Stimulated activated naive CD8-positive, alpha-beta T cell treated with anti-CD3 and anti-CD28 coated beads, Interleukin-15, amount 100 ng/mL, for 72 hours (primary cell): ENCODE measurements at regions not wholly inside any gene's neighbourhood (a gene's known extent, or its start where the extent isn't known, plus 50 kb on each side); places are given as distances from the start of the nearest gene placed in this dataset.
"Not testable (repeated sequence)": the region's sequence is repeated elsewhere in the genome, so short reads cannot be mapped to it uniquely, and the experiment has no call there.

Source experiments
- ATAC-seq: fragments of 150-1000 bp; cut with Tn5 transposase; 2 replicates; pipeline ENCODE4 v1.10.0; 2021; ENCODE audit warnings: mild to moderate bottlenecking, moderate library complexity
- DNase-seq, 2 donors: peaks; one replicate each; pipeline ENCODE4 v3.0.0; 2021 to 2022
- H3K27ac Mint-ChIP-seq, 2 donors: one replicate each; pipeline ENCODE4 v1.8.0; 2022; ENCODE audit warnings: mild to moderate bottlenecking in 2 of 2, mixed read lengths in 2 of 2, moderate library complexity in 2 of 2
- H3K27me3 Mint-ChIP-seq: one replicate; pipeline ENCODE4 v1.8.0; 2022; ENCODE audit warnings: mixed read lengths
- H3K4me1 Mint-ChIP-seq: one replicate; pipeline ENCODE4 v1.8.0; 2022; ENCODE audit warnings: mild to moderate bottlenecking, mixed read lengths
- H3K4me3 Mint-ChIP-seq, 2 donors: one replicate each; pipeline ENCODE4 v1.8.0; 2022; ENCODE audit warnings: mild to moderate bottlenecking in 2 of 2, mixed read lengths in 2 of 2, moderate library complexity in 1 of 2
- H3K9me3 Mint-ChIP-seq, 2 donors: one replicate each; pipeline ENCODE4 v1.8.0; 2022; ENCODE audit warnings: mixed read lengths in 2 of 2

DNA sequence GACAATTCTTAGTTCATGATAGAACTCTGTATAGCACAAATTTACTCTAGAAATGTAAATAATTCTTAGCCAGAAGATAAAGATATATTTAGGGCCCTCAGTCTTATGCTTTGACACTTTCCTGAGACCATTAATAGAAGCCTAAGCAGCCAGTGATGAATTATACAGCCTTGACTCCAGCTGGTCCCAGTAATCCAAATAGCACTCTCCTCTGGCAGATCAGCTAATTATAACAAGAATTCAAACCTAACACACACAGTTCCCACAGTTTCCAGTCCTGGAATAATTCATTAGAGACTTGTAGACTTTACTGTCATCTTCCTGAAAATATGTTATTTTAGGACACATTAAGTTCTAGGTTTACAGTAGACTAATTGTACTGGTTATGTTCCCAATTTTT, 50.4 kb downstream of the SHOC1 start:
- Mint-ChIP-seq H3K4me1 (peaks cover 11% of the 10 kb centered on the region), H3K9me3 (no peaks in the 10 kb centered on the region), H3K27me3 (no peaks in the 10 kb centered on the region), H3K27ac (no peak overlapping the region), H3K4me3 (no peak overlapping the region)
- ATAC-seq (no peak), DNase-seq (no peak)

- peak overlapping the region; percentile 98 to 99 for H3K27ac Mint-ChIP-seq
- peak overlapping the region in 1 of 2 donors; percentile 42 for H3K4me3 Mint-ChIP-seq
- H3K4me1 Mint-ChIP-seq = peaks cover 11% of the 10 kb centered on the region
- DNase-seq (peak; percentile 21 to 67), ATAC-seq (peak; percentile 100)
- H3K27me3 Mint-ChIP-seq = no peaks in the 10 kb centered on the region
- H3K9me3 Mint-ChIP-seq = no peaks in the 10 kb centered on the region
Measured at GRCh38 chr9:111743275-111743674, 51.5 kb downstream of the SHOC1 start.

- Mint-ChIP-seq H3K9me3 (peaks cover 0 to 11% of the 10 kb centered on the region in 2 donors), H3K27ac (no peak overlapping the region), H3K27me3 (no peaks in the 10 kb centered on the region), H3K4me1 (peaks cover 11% of the 10 kb centered on the region), H3K4me3 (no peak overlapping the region)
- ATAC-seq (no peak), DNase-seq (no peak)
Measured at GRCh38 chr9:111740739-111741138, 54.0 kb downstream of the SHOC1 start.

DNA sequence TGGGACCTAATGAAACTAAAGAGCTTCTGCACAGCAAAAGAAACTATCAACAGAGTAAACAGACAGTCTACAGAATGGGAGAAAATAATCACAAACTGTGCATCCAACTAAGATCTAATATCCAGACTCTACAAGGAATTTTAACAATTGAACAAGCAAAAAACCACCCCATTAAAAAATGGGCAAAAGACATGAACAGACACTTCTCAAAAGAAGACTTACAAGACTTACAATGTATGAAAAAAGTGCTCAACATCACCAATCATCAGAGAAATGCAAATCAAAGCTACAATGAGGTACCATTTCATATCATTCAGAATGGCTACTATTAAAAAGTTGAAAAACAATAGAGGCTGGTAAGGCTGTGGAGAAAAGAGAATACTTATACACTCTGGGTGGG, 58.0 kb downstream of the SHOC1 start:
- H3K9me3 Mint-ChIP-seq = peaks cover 0 to 20% of the 10 kb centered on the region in 2 donors
- no peak overlapping the region for H3K27ac Mint-ChIP-seq
- H3K27me3 Mint-ChIP-seq = no peaks in the 10 kb centered on the region
- ATAC-seq = no peak
- no peaks in the 10 kb centered on the region for H3K4me1 Mint-ChIP-seq
- H3K4me3 Mint-ChIP-seq = no peak overlapping the region
- DNase-seq = no peak

DNA sequence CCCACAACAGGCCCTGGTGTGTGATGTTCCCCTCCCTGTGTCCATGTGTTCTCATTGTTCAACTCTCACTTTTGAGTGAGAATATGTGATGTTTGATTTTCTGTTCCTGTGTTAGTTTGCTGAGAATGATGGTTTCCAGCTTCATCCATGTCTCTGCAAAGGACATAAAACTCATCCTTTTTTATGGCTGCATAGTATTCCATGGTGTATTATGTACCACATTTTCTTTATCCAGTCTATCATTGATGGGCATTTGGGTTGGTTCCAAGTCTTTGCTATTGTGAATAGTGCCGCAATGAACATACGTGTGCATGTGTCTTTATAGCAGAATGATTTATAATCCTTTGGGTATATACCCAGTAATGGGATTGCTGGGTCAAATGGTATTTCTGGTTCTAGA, 59.4 kb downstream of the SHOC1 start:
- not testable (repeated sequence) for ATAC-seq, H3K4me1 Mint-ChIP-seq, H3K4me3 Mint-ChIP-seq, H3K27ac Mint-ChIP-seq, DNase-seq, H3K27me3 Mint-ChIP-seq
- peaks cover 5 to 21% of the 10 kb centered on the region in 2 donors for H3K9me3 Mint-ChIP-seq

DNA sequence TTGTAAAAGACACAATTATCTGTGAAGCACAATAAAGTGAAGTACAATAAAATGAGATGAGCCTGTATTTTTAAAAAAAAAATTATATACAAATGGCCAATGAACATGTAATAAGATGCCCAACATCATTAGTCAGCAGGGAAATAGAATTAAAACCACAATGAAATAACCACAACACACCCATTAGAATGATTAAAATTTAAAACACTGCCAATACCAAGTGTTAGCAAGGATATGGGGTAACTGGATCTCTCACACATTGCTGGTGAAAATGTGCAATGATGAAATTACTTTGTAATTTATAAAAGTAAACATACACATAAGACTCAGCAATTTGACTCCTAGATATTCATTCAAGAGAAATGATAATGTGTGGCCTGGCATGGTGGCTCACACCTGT, 62.8 kb downstream of the SHOC1 start:
- no peak for ATAC-seq
- peaks cover 5% of the 10 kb centered on the region for H3K4me1 Mint-ChIP-seq
- no peak overlapping the region for H3K27ac Mint-ChIP-seq
- H3K27me3 Mint-ChIP-seq = no peaks in the 10 kb centered on the region
- DNase-seq = no peak
- H3K9me3 Mint-ChIP-seq = peaks cover 11 to 27% of the 10 kb centered on the region in 2 donors
- no peak overlapping the region for H3K4me3 Mint-ChIP-seq

GRCh38 chr9:111730937-111731567, 63.7 kb downstream of the SHOC1 start:
- ATAC-seq (no peak), DNase-seq (no peak)
- H3K9me3 Mint-ChIP-seq = peaks cover 11 to 20% of the 10 kb centered on the region in 2 donors

DNA sequence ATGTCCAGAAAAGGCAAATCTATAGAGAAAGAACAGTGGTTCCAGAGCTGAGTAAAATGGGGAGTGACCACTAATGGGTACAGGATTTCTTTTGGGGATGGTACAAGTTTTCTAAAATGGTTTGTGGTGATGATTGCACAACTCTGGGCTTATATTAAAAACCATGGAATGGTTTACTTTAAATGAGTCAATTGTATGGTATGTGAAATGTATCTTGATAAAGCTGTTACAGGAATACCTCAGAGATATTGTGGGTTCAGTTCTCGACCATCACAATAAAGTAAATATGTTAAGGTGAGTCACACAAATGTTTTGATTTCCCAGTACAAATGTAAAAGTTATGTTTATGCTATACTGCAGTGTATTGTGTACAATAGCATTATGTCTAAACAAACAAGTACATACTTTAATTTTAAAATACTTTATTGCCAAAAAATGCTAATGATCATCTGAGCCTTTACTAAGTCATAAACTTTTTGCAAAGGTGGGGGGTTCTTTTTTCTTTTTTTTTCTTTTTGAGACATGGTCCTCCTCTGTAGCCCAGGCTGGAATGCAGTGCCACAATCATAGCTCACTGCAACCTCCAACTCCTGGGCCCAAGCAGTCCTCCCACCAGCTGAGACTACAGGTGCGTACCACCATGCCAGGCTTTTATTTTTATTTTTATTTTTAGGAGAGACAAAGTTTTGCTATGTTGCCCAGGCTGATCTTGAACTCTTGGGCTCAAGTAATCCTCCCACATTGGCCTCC, 65.9 kb downstream of the SHOC1 start:
- H3K4me1 Mint-ChIP-seq = peaks cover 5% of the 10 kb centered on the region
- ATAC-seq (peak; percentile 72), DNase-seq (no peak)
- no peaks in the 10 kb centered on the region for H3K27me3 Mint-ChIP-seq
- H3K4me3 Mint-ChIP-seq = no peak overlapping the region
- H3K9me3 Mint-ChIP-seq = peaks cover 7 to 11% of the 10 kb centered on the region in 2 donors
- H3K27ac Mint-ChIP-seq = no peak overlapping the region

More at GRCh38 chr9:111730937-111731567, 63.7 kb downstream of the SHOC1 start:
- no peaks in the 10 kb centered on the region for H3K27me3 Mint-ChIP-seq
- H3K27ac Mint-ChIP-seq = no peak overlapping the region
- H3K4me3 Mint-ChIP-seq = no peak overlapping the region
- peaks cover 5% of the 10 kb centered on the region for H3K4me1 Mint-ChIP-seq

DNA sequence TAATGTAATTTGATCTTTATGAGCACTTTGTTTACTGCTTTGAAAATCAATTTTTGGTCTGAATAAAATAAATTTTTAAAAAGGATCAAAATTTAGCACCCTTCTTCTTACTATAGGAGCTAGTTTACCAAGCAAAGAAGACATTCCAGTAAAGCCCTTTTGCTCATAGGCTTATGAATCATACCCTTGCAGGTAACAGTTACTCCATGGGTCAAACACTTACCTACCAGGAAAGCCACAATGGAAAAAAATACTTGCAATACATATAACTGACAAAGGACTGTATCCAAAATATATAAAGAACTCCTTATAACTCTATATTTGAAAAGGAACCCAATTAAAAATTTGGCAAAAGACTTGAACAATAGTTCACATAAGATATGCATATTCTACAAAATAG, 66.6 kb downstream of the SHOC1 start:
- H3K9me3 Mint-ChIP-seq = peaks cover 7 to 11% of the 10 kb centered on the region in 2 donors
- ATAC-seq (peak; percentile 12), DNase-seq (no peak)
- H3K27ac Mint-ChIP-seq = no peak overlapping the region
- no peaks in the 10 kb centered on the region for H3K27me3 Mint-ChIP-seq
- H3K4me1 Mint-ChIP-seq = peaks cover 5% of the 10 kb centered on the region
- no peak overlapping the region for H3K4me3 Mint-ChIP-seq

DNA sequence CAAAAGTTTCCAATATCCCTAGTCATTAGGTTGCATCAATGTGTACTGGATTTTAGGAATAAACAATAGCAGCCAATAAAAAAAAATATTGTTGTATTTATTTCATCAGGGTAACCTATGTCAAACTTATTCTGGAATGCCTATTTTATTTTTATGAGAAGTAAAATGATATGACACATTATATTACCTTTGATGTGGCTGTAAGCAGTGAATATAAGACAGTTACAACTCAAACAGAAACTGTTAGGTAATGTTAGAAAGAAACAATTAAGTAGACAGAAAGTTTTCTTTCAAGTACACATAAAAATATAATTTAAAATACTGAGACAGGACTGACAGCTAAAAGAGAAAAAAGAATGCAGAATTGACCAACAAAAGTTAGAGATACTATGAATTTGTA, 65.5 kb downstream of the GNG10 start:
- Mint-ChIP-seq H3K4me3 (no peak overlapping the region), H3K4me1 (peaks cover 5% of the 10 kb centered on the region), H3K27ac (no peak overlapping the region), H3K27me3 (no peaks in the 10 kb centered on the region), H3K9me3 (peaks cover 7 to 11% of the 10 kb centered on the region in 2 donors)
- no peak for DNase-seq
- ATAC-seq = peak; percentile 52

- no peaks in the 10 kb centered on the region for H3K4me1 Mint-ChIP-seq
- H3K4me3 Mint-ChIP-seq = no peak overlapping the region
- H3K27me3 Mint-ChIP-seq = no peaks in the 10 kb centered on the region
- H3K9me3 Mint-ChIP-seq = no peaks in the 10 kb centered on the region
- ATAC-seq = no peak
- H3K27ac Mint-ChIP-seq = no peak overlapping the region
- DNase-seq = no peak
Measured at GRCh38 chr9:111720174-111720573, 58.8 kb downstream of the GNG10 start.
